ENCODE measurements at regions not wholly inside any gene's neighbourhood (a gene's known extent, or its start where the extent isn't known, plus 50 kb on each side); places are given as distances from the start of the nearest gene placed in this dataset.

DNA sequence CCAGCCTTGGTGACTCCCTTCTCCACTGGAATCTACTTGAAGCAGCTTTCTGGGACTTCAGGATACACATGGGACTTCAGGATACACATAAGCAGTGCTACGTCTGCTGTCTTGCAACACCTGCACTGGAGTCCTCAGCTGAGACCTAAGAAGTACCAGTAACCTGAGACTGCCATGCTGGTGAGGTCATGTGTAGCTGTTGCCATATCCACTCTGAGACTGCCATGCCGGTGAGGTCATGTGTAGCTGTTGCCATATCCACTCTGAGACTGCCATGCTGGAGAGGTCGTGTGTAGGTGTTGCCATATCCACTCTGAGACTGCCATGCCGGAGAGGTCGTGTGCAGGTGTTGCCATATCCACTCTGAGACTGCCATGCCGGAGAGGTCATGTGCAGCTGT lies 937.9 kb downstream of the EFNB2 start:
- Mint-ChIP-seq H3K27me3 (ENCODE audit: low read depth in 3 of 3) (peaks cover 0 to 2% (median 0%) of the 10 kb centered on the region in 3 donors), H3K27ac (no peak overlapping the region), H3K36me3 (no peaks in the 10 kb centered on the region)

DNA sequence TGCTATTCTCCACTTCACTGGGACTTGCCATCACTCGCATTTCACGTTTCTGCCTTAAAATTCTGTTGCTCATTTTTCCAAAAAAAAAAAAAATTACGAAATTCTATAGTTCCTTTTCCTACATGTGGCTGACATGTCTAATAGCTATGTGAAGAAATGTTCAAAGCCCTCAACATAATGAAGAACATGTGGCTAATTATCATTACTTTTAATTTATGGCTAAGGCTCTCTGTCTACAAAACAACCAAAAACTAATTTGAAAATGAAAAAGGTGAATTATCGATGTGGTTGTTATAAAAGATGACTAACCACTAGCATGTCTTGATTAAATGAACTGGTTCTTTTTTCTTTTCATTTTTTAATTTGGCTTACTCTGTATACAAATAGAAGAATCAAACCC lies 940.0 kb downstream of the EFNB2 start:
- DNase-seq: no peak
- no peak overlapping the region for H3K27ac Mint-ChIP-seq
- no peaks in the 10 kb centered on the region for H3K36me3 Mint-ChIP-seq
- peaks cover 0 to 25% (median 7%) of the 10 kb centered on the region in 6 donors for H3K9me3 Mint-ChIP-seq
- no peaks in the 10 kb centered on the region for H3K4me1 Mint-ChIP-seq
- no peak overlapping the region for H3K4me3 Mint-ChIP-seq
- peaks cover 0 to 2% (median 0%) of the 10 kb centered on the region in 3 donors for H3K27me3 Mint-ChIP-seq (ENCODE audit: low read depth in 3 of 3)

More for the DNA sequence above, 937.9 kb downstream of the EFNB2 start:
- DNase-seq: no peak
- Mint-ChIP-seq H3K4me3 (no peak overlapping the region), H3K9me3 (peaks cover 0 to 33% (median 8%) of the 10 kb centered on the region in 6 donors), H3K4me1 (no peaks in the 10 kb centered on the region)

DNA sequence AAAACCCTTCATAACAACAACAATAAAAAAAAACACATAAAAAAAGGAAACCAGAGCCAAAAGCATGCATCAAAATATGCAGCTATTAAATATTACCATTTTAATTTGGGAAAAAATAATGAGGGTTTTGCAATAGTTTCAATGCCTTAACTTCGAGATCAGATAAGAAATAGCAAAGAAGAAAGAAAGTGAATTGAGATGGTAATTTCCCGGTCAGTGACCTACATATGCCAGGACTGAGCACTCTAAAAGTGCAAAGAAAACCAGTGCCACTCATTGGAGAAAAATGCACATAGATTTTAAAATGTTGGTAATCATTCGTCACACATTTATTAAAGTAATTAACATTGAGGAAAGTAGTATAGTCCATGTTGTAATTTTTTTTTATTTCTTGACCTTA lies 944.2 kb downstream of the EFNB2 start:
- H3K36me3 Mint-ChIP-seq: no peaks in the 10 kb centered on the region
- no peak overlapping the region for H3K27ac Mint-ChIP-seq
- no peaks in the 10 kb centered on the region for H3K4me1 Mint-ChIP-seq
- H3K4me3 Mint-ChIP-seq: no peak overlapping the region
- no peaks in the 10 kb centered on the region for H3K27me3 Mint-ChIP-seq (ENCODE audit: low read depth in 3 of 3)
- no peak for DNase-seq
- H3K9me3 Mint-ChIP-seq: peaks cover 0 to 8% (median 3%) of the 10 kb centered on the region in 6 donors

DNA sequence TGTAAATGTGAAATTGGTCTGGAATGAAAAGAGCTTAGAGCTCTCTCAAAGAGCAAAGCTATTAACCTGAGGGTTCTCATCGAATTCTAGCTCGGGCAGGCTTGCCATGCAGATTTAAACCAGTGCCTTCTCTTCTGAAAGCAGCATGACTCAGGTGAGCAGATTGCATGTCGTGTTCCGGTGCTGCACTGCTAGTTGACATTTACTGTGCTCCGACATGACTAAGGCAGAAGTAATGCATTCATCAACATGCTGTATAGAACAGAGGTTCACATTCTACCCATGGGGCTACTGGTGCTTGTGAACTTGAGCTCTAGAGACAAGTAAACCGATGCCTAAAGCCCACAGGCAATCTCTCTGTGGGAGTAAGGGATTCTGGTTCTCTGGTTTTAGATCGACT lies 947.7 kb downstream of the EFNB2 start:
- DNase-seq: no peak
- Mint-ChIP-seq H3K4me3 (no peak overlapping the region), H3K36me3 (peaks cover 0 to 3% (median 0%) of the 10 kb centered on the region in 3 donors), H3K4me1 (no peaks in the 10 kb centered on the region), H3K27me3 (ENCODE audit: low read depth in 3 of 3) (peaks cover 0 to 1% (median 0%) of the 10 kb centered on the region in 3 donors), H3K9me3 (peaks cover 0 to 5% (median 2%) of the 10 kb centered on the region in 6 donors), H3K27ac (no peak overlapping the region)

DNA sequence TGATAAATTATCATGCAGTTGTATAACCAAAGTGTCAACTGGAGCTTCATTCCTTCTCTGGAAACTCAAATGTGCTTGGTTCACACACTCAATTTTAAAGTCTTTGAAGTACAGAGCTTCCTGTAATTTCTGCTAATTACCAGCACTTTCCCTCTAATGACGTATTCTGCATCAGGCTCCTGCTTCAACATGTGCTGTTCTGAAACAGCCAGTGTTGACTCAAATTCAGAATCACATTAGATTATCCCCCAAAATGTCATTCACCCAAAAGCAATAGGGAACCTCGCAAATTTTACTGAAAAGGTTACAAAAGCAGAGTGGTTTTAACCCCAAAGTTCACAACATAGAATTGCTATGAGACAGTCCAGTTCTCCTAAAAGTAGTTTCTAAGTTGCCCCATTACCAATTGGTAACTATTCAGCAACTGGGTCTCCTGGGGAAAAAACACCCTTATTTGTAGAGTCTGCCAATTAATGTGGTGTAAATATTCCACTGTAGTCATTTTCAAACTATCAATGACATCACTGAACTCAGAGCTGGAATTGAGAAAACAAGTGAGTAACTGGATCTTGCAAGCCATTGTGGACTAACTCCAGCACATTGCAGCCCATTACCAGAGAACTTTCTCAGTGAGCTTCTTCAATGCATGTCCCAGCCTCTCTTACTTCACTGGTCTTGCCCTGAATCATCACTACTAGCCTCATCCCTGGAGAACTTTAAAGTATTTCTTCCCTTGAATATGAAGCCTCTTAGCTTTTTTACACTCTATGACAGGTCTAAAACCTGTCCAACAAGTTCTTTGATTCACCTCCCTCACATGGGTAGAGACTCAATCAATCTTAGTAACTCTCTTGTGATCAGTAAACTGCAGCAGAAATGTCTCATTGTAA lies 955.4 kb downstream of the EFNB2 start:
- H3K4me1 Mint-ChIP-seq: no peaks in the 10 kb centered on the region
- DNase-seq: no peak
- no peak overlapping the region for H3K4me3 Mint-ChIP-seq
- H3K27me3 Mint-ChIP-seq (ENCODE audit: low read depth in 3 of 3): peaks cover 0 to 4% (median 3%) of the 10 kb centered on the region in 3 donors
- H3K9me3 Mint-ChIP-seq: peaks cover 2 to 31% (median 9%) of the 10 kb centered on the region in 6 donors
- peaks cover 0 to 3% (median 0%) of the 10 kb centered on the region in 3 donors for H3K36me3 Mint-ChIP-seq
- H3K27ac Mint-ChIP-seq: no peak overlapping the region

DNA sequence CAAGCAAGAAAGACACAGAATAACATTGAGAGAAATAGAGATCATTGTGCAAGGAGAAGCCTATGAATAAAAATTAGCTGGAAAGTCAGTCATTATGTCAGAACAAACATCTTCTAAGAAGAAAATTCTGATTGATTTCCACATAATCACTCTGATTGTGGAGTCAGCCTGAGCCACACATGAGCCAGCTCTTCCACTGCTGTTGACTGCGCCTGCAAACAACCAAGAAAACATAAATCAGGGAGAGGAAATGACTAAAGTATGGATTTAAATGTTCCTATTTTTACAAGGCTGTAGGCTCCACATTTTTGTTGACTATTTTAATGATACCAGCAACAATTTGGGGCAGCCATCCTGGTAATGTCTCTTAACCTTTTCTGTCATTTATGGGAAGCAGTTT lies 962.3 kb downstream of the EFNB2 start:
- Mint-ChIP-seq H3K36me3 (no peaks in the 10 kb centered on the region), H3K4me1 (no peaks in the 10 kb centered on the region), H3K4me3 (no peak overlapping the region), H3K27ac (no peak overlapping the region), H3K27me3 (ENCODE audit: low read depth in 3 of 3) (no peaks in the 10 kb centered on the region), H3K9me3 (peaks cover 2 to 19% (median 3%) of the 10 kb centered on the region in 6 donors)
- DNase-seq: no peak

DNA sequence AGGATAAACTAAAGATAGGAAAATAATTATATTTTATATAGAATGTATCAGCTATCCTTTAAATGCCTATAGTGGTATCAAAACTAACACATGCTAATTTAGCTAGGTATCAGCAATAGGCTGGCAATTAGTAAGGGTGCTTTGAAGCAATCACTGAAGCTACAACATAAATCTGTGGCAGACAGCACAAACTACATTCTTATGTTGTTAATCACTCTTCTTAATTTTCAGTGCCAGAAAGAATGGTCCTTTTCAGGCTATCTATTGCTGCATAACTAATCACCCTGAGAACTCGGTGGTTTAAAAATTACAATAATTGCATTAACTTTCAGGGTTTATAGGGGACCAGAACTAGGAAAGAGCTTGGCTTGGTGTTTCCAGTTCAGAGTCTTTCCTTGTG lies 963.1 kb downstream of the EFNB2 start:
- Mint-ChIP-seq H3K36me3 (no peaks in the 10 kb centered on the region), H3K27me3 (ENCODE audit: low read depth in 3 of 3) (no peaks in the 10 kb centered on the region), H3K4me1 (no peaks in the 10 kb centered on the region), H3K27ac (no peak overlapping the region), H3K4me3 (no peak overlapping the region), H3K9me3 (peaks cover 2 to 27% (median 3%) of the 10 kb centered on the region in 6 donors)
- no peak for DNase-seq

DNA sequence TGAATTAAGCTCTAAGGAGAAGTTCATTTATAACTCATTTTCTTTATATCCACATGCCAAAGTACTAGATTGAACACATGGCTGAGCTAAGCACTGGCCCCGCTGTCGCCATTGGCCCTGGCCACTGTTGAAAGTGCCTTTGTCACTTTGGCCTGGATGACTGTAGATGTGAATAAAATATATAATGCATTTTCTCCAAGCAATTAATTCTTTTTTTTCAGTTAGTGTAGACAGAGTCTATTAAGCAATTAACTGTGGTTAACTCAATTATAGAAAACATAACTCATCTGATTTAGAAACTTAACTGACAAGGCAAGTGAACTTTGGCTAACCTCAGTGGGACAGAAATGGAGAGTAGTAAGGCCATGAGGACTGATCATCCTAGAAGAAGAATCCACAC lies 965.6 kb downstream of the EFNB2 start:
- Mint-ChIP-seq H3K27me3 (ENCODE audit: low read depth in 3 of 3) (no peaks in the 10 kb centered on the region), H3K27ac (no peak overlapping the region), H3K4me3 (no peak overlapping the region), H3K4me1 (no peaks in the 10 kb centered on the region), H3K9me3 (peaks cover 0 to 22% (median 3%) of the 10 kb centered on the region in 6 donors), H3K36me3 (no peaks in the 10 kb centered on the region)
- DNase-seq: no peak

DNA sequence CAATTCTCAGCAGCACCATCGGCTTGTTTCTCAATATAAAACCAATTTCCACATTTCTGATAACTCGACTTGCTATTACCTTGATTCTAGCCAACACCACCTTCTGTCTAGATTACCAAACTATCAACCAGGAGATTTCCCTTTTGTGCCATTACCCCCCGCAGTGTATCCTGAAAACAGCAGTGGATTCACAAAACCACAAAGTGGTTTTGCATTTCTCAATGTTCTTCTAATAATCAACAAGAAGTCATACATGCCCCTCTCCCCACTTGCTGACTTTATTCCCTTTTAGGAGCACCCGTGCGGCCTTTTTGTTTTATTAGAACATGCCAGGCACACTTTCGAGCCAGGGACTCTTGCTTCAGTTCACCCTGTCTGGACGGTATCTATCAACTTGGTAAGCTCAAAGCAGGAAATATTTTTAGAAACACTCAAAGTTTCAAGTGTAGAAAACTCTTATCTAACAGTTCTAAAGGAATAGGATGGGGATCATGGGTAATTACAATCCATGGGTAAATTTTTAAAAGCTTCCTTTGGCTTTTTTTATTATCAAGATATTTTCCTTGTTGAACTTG lies 967.4 kb downstream of the EFNB2 start:
- Mint-ChIP-seq H3K4me1 (no peaks in the 10 kb centered on the region), H3K27ac (no peak overlapping the region), H3K4me3 (no peak overlapping the region), H3K27me3 (ENCODE audit: low read depth in 3 of 3) (no peaks in the 10 kb centered on the region), H3K9me3 (peaks cover 0 to 15% (median under 1%) of the 10 kb centered on the region in 6 donors), H3K36me3 (no peaks in the 10 kb centered on the region)
- no peak for DNase-seq

DNA sequence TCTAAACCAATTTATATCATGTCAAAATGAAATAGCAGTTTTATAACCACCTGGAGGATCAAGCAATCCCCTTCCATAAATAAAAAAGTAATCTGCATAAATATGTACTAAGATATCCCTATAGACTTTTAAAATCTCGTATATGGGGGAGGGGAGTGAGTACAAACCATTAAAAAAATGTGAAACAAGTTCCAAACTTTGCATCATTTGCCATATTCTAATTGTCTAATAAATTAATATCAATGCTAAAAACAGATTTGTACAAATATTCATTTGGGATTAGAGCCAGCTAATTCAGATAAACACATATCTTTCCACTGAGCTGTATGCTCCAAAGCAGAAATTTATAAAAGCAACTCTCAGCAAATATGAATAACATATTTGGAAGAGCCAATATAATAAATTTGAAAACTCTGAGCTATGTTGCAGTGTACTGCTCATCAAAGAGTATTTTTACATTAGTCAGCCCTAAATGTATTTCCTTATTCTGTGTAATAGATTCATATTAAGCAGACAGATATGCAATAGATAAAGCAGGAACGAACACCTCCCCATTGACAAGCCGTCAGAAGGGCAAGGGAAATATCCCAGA lies 970.2 kb downstream of the EFNB2 start:
- H3K27me3 Mint-ChIP-seq (ENCODE audit: low read depth in 3 of 3): peaks cover 0 to 3% (median 0%) of the 10 kb centered on the region in 3 donors
- no peak overlapping the region for H3K27ac Mint-ChIP-seq
- peaks cover 0 to 20% (median 0%) of the 10 kb centered on the region in 6 donors for H3K9me3 Mint-ChIP-seq

DNA sequence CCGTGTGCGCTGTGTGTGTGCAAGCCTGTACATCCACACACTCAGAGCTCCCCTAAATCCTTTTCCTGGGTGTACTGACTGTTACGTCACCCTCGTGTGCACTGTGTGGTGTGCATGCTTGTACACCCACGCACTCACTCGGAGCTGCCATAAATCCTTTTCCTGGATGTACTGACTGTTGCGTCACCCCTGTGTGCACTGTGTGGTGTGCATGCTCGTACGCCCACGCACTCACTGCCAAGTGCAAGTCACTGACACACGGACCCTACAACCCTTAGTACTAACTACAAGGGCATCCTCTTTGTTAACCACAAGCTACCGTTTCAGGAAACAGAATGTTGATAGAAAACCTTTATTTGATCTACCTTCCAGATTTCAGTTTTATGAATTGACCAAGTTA lies 983.4 kb downstream of the EFNB2 start:
- Mint-ChIP-seq H3K27ac (no peak overlapping the region), H3K9me3 (peaks cover 0 to 17% (median 5%) of the 10 kb centered on the region in 6 donors), H3K36me3 (no peaks in the 10 kb centered on the region), H3K27me3 (ENCODE audit: low read depth in 3 of 3) (no peaks in the 10 kb centered on the region), H3K4me1 (no peaks in the 10 kb centered on the region), H3K4me3 (no peak overlapping the region)
- DNase-seq: no peak

More for the DNA sequence above, 970.2 kb downstream of the EFNB2 start:
- Mint-ChIP-seq H3K4me3 (no peak overlapping the region), H3K4me1 (no peaks in the 10 kb centered on the region), H3K36me3 (no peaks in the 10 kb centered on the region)
- no peak for DNase-seq

DNA sequence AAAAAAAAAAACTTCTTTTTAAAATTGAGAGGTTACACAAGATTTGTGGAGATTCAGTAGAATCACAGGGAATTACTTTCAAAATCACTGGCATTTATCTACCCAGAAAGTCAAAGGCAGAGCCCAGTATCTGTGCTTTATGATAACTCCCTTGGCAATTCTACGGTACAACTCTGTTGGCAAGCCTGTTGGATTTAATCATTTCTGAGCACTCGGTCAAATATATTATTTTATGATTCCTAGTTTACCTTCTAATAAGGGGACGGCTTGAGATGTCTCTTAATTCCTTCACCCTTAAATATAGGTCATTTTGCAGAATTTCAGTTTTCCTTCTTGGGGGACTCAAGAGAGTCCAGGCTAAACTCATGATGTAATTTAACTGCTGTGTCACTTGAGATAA lies 987.6 kb downstream of the EFNB2 start:
- no peak for DNase-seq
- Mint-ChIP-seq H3K27ac (no peak overlapping the region), H3K36me3 (no peaks in the 10 kb centered on the region), H3K4me1 (no peaks in the 10 kb centered on the region), H3K27me3 (ENCODE audit: low read depth in 3 of 3) (no peaks in the 10 kb centered on the region), H3K4me3 (no peak overlapping the region), H3K9me3 (peaks cover 2 to 14% (median 5%) of the 10 kb centered on the region in 6 donors)

DNA sequence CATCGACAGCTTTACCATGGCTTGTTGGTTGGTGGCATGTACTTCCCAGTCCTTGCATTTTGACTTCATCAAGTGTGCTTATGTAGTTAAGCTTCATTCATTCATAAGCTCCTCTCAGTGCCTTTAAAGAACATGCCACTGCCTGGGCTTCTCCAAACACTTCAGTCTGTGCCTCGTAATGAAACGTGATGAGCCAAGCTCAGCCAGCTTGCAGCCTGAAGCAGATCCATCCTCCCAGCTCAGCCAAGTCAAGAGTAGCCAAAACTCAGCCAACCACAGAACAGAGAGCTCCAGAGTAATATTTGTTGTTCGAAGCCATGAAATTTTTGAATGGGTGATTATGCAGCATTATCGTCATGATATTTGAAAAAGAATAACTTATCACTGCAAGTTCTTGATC lies 989.7 kb downstream of the EFNB2 start:
- H3K4me1 Mint-ChIP-seq: no peaks in the 10 kb centered on the region
- no peak overlapping the region for H3K4me3 Mint-ChIP-seq
- peaks cover 2 to 14% (median 5%) of the 10 kb centered on the region in 6 donors for H3K9me3 Mint-ChIP-seq
- no peaks in the 10 kb centered on the region for H3K36me3 Mint-ChIP-seq
- no peak overlapping the region for H3K27ac Mint-ChIP-seq
- no peaks in the 10 kb centered on the region for H3K27me3 Mint-ChIP-seq (ENCODE audit: low read depth in 3 of 3)
- DNase-seq: no peak

DNA sequence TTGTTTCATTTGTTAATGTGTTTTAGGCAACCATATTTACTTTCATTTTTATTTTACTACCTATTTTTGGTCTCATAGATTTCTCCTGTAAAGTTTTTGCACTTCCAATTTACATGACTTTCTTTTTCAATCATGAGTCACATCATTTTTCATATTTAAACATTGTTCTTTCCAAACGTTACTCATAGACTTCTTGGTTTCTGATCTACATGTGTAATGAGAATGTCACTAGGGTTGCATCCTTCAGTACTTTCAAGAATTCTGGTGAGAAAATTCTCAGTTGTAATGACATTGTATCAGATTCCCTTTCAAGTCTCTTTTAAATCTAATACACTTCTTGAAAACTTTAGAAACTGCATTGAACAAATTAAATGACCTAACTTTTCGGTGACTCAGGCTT lies 991.7 kb downstream of the EFNB2 start:
- H3K27me3 Mint-ChIP-seq (ENCODE audit: low read depth in 3 of 3): no peaks in the 10 kb centered on the region
- no peak overlapping the region for H3K27ac Mint-ChIP-seq
- no peak for DNase-seq
- no peak overlapping the region for H3K4me3 Mint-ChIP-seq
- H3K4me1 Mint-ChIP-seq: no peaks in the 10 kb centered on the region
- no peaks in the 10 kb centered on the region for H3K36me3 Mint-ChIP-seq
- H3K9me3 Mint-ChIP-seq: peaks cover 0 to 14% (median 4%) of the 10 kb centered on the region in 6 donors
